ENCODE measurements at regions not wholly inside any gene's neighbourhood (a gene's known extent, or its start where the extent isn't known, plus 50 kb on each side); places are given as distances from the start of the nearest gene placed in this dataset.

DNA sequence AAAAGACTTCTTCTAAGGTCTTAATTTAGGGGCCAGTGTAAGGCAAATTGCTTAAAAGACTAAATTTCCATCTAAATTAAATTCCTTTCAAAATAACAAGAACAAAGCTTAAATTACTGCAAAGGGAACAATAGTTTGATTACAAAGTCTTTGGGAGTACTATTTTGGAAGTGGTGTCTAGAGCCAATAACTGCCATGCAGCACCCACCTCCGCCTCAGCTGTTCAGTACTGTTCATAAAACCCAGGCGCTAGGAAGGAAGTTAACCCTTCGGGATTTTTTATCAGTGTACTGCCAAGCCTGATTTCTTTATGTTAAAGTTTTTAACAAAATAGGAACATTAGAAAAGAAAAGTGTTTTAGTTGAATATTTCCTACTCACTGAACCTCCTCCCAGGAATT lies 210.1 kb downstream of the LIG4 start:
- H4K20me1 ChIP-seq (ENCODE audit: insufficient read depth) = no peaks in the 10 kb centered on the region
- H3K36me3 ChIP-seq (ENCODE audit: insufficient read depth) = no peaks in the 10 kb centered on the region
- H3K27me3 ChIP-seq (ENCODE audit: insufficient read depth, low read depth) = no peaks in the 10 kb centered on the region
- no peak overlapping the region for H2AFZ ChIP-seq (ENCODE audit: low read depth)
- H3K4me3 ChIP-seq (IDR thresholded peaks at IDR 0.05; ENCODE audit: insufficient read depth, low read depth, low read length) = no peak overlapping the region
- no peak overlapping the region for H3K9ac ChIP-seq
- no peaks in the 10 kb centered on the region for H3K79me2 ChIP-seq (ENCODE audit: insufficient read depth, low read depth)
- TF ChIP-seq, protein P1, sequence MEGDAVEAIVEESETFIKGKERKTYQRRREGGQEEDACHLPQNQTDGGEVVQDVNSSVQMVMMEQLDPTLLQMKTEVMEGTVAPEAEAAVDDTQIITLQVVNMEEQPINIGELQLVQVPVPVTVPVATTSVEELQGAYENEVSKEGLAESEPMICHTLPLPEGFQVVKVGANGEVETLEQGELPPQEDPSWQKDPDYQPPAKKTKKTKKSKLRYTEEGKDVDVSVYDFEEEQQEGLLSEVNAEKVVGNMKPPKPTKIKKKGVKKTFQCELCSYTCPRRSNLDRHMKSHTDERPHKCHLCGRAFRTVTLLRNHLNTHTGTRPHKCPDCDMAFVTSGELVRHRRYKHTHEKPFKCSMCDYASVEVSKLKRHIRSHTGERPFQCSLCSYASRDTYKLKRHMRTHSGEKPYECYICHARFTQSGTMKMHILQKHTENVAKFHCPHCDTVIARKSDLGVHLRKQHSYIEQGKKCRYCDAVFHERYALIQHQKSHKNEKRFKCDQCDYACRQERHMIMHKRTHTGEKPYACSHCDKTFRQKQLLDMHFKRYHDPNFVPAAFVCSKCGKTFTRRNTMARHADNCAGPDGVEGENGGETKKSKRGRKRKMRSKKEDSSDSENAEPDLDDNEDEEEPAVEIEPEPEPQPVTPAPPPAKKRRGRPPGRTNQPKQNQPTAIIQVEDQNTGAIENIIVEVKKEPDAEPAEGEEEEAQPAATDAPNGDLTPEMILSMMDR (conservative IDR thresholded peaks at IDR 0.05; ENCODE audit: low read depth, low read length) = no peak
- no peak overlapping the region for H3K27ac ChIP-seq
- H3K4me1 ChIP-seq (ENCODE audit: low read depth, poor library complexity, severe bottlenecking) = no peaks in the 10 kb centered on the region
- H3K4me2 ChIP-seq = no peak overlapping the region

GRCh38 chr13:108003626-108004025 lies 211.7 kb downstream of the LIG4 start:
- Histone ChIP-seq H2AFZ (ENCODE audit: low read depth) (no peak overlapping the region), H3K4me2 (no peak overlapping the region), H3K27ac (no peak overlapping the region), H3K4me1 (ENCODE audit: low read depth, poor library complexity, severe bottlenecking) (no peaks in the 10 kb centered on the region), H3K9ac (no peak overlapping the region), H3K27me3 (ENCODE audit: insufficient read depth, low read depth) (no peaks in the 10 kb centered on the region), H4K20me1 (ENCODE audit: insufficient read depth) (no peaks in the 10 kb centered on the region), H3K79me2 (ENCODE audit: insufficient read depth, low read depth) (no peaks in the 10 kb centered on the region), H3K4me3 (IDR thresholded peaks at IDR 0.05; ENCODE audit: insufficient read depth, low read depth, low read length) (no peak overlapping the region), H3K36me3 (ENCODE audit: insufficient read depth) (no peaks in the 10 kb centered on the region)
- TF ChIP-seq, protein P1 (conservative IDR thresholded peaks at IDR 0.05; ENCODE audit: low read depth, low read length) = no peak

GRCh38 chr13:108000998-108001397 lies 214.3 kb downstream of the LIG4 start:
- Histone ChIP-seq H3K9ac (no peak overlapping the region), H3K36me3 (ENCODE audit: insufficient read depth) (no peaks in the 10 kb centered on the region), H4K20me1 (ENCODE audit: insufficient read depth) (no peaks in the 10 kb centered on the region), H3K4me1 (ENCODE audit: low read depth, poor library complexity, severe bottlenecking) (no peaks in the 10 kb centered on the region), H3K4me3 (IDR thresholded peaks at IDR 0.05; ENCODE audit: insufficient read depth, low read depth, low read length) (no peak overlapping the region), H2AFZ (ENCODE audit: low read depth) (no peak overlapping the region), H3K4me2 (no peak overlapping the region), H3K27me3 (ENCODE audit: insufficient read depth, low read depth) (no peaks in the 10 kb centered on the region), H3K79me2 (ENCODE audit: insufficient read depth, low read depth) (no peaks in the 10 kb centered on the region), H3K27ac (no peak overlapping the region)
- TF ChIP-seq, protein P1 (conservative IDR thresholded peaks at IDR 0.05; ENCODE audit: low read depth, low read length) = no peak

GRCh38 chr13:107999751-108000150 lies 215.6 kb downstream of the LIG4 start:
- Histone ChIP-seq H2AFZ (ENCODE audit: low read depth) (no peak overlapping the region), H3K4me3 (IDR thresholded peaks at IDR 0.05; ENCODE audit: insufficient read depth, low read depth, low read length) (no peak overlapping the region), H3K9ac (no peak overlapping the region), H3K4me2 (no peak overlapping the region), H3K79me2 (ENCODE audit: insufficient read depth, low read depth) (no peaks in the 10 kb centered on the region), H4K20me1 (ENCODE audit: insufficient read depth) (no peaks in the 10 kb centered on the region), H3K4me1 (ENCODE audit: low read depth, poor library complexity, severe bottlenecking) (no peaks in the 10 kb centered on the region), H3K27ac (no peak overlapping the region), H3K36me3 (ENCODE audit: insufficient read depth) (no peaks in the 10 kb centered on the region), H3K27me3 (ENCODE audit: insufficient read depth, low read depth) (no peaks in the 10 kb centered on the region)
- TF ChIP-seq, protein P1 (conservative IDR thresholded peaks at IDR 0.05; ENCODE audit: low read depth, low read length) = no peak

Data from KMS-11 (cell line).